Activated CD4-positive, alpha-beta memory T cell treated with anti-CD3 and anti-CD28 coated beads for 36 hours (primary cell): ENCODE measurements at regions not wholly inside any gene's neighbourhood (a gene's known extent, or its start where the extent isn't known, plus 50 kb on each side); places are given as distances from the start of the nearest gene placed in this dataset.

ENCODE experiments used
- CTCF ChIA-PET: fragments of 350-600 bp; sonication (Branson Sonifier 250); formaldehyde crosslinking; loops from one replicate; lab custom pipeline; 2021; ENCODE audit warnings: antibody characterized with exemption, inconsistent platforms; lab: Charles Lee
- POLR2A ChIA-PET: fragments of 350-600 bp; sonication (Branson Sonifier 250); formaldehyde crosslinking; loops from one replicate; lab custom pipeline; 2021; ENCODE audit warnings: antibody characterized with exemption; lab: Charles Lee
- DNase-seq: peaks from one replicate; pipeline ENCODE4 v3.0.0-alpha.2; 2020
- H3K27ac Mint-ChIP-seq: one replicate; pipeline ENCODE4 v1.8.0; 2021; ENCODE audit warnings: mixed read lengths
- H3K27me3 Mint-ChIP-seq: one replicate; pipeline ENCODE4 v1.8.0; 2021; ENCODE audit warnings: mixed read lengths
- H3K36me3 Mint-ChIP-seq: one replicate; pipeline ENCODE4 v1.8.0; 2021; ENCODE audit warnings: mixed read lengths
- H3K4me1 Mint-ChIP-seq: one replicate; pipeline ENCODE4 v1.8.0; 2021; ENCODE audit warnings: low read depth, mixed read lengths
- H3K4me3 Mint-ChIP-seq: one replicate; pipeline ENCODE4 v1.8.0; 2021; ENCODE audit warnings: mild to moderate bottlenecking, mixed read lengths
- H3K9me3 Mint-ChIP-seq: one replicate; pipeline ENCODE4 v1.8.0; 2021; ENCODE audit warnings: mixed read lengths
- intact Hi-C: fragments of 100-400 bp; cut with micrococcal nuclease; formaldehyde crosslinking; loops from one replicate; pipeline ENCODE4 v1.15.1; 2023

- H3K4me3 Mint-ChIP-seq: no peak overlapping the region
- ChIA-PET POLR2A (no interaction called here), CTCF (no interaction called here)
- H3K27me3 Mint-ChIP-seq: no peaks in the 10 kb centered on the region
- no peaks in the 10 kb centered on the region for H3K36me3 Mint-ChIP-seq
- intact Hi-C loops: no loop called here
- no peak for DNase-seq
- H3K27ac Mint-ChIP-seq: no peak overlapping the region
- H3K9me3 Mint-ChIP-seq: peaks cover 2% of the 10 kb centered on the region
- H3K4me1 Mint-ChIP-seq: no peaks in the 10 kb centered on the region
Observed at GRCh38 chr17:69898601-69899000, 176.4 kb upstream of the KCNJ16 start.

- H3K36me3 Mint-ChIP-seq: no peaks in the 10 kb centered on the region
- CTCF ChIA-PET: interaction anchor here (0.6 kb wide), 1 partner anchor 870 kb away, joined by 3 read pairs; no protein-coding TSS in a partner anchor
- peaks cover 2% of the 10 kb centered on the region for H3K9me3 Mint-ChIP-seq
Observed at GRCh38 chr17:69900101-69900500, 174.9 kb upstream of the KCNJ16 start.

GRCh38 chr17:69900829-69901228 is 174.2 kb upstream of the KCNJ16 start:
- ChIA-PET CTCF (no interaction called here), POLR2A (no interaction called here)
- intact Hi-C loops: no loop called here
- Mint-ChIP-seq H3K4me3 (no peak overlapping the region), H3K36me3 (no peaks in the 10 kb centered on the region), H3K27me3 (no peaks in the 10 kb centered on the region), H3K27ac (no peak overlapping the region), H3K9me3 (peaks cover 2% of the 10 kb centered on the region), H3K4me1 (no peaks in the 10 kb centered on the region)
- no peak for DNase-seq

More at GRCh38 chr17:69900101-69900500, 174.9 kb upstream of the KCNJ16 start:
- intact Hi-C loops: no loop called here
- no peaks in the 10 kb centered on the region for H3K4me1 Mint-ChIP-seq
- H3K27me3 Mint-ChIP-seq: no peaks in the 10 kb centered on the region
- DNase-seq: no peak
- no peak overlapping the region for H3K27ac Mint-ChIP-seq
- POLR2A ChIA-PET: no interaction called here
- H3K4me3 Mint-ChIP-seq: no peak overlapping the region

GRCh38 chr17:69906306-69906705 is 168.7 kb upstream of the KCNJ16 start:
- DNase-seq: no peak
- peaks cover 2% of the 10 kb centered on the region for H3K9me3 Mint-ChIP-seq
- intact Hi-C loops: no loop called here

GRCh38 chr17:69907132-69907847 is 167.7 kb upstream of the KCNJ16 start:
- no peak for DNase-seq
- ChIA-PET POLR2A (no interaction called here), CTCF (interaction anchor here (0.7 kb wide), 1 partner anchor 237 kb away, joined by 3 read pairs; no protein-coding TSS in a partner anchor)
- no peaks in the 10 kb centered on the region for H3K27me3 Mint-ChIP-seq
- no peaks in the 10 kb centered on the region for H3K36me3 Mint-ChIP-seq
- H3K4me3 Mint-ChIP-seq: no peak overlapping the region
- H3K9me3 Mint-ChIP-seq: peaks cover 2% of the 10 kb centered on the region
- H3K27ac Mint-ChIP-seq: no peak overlapping the region
- no peaks in the 10 kb centered on the region for H3K4me1 Mint-ChIP-seq
- intact Hi-C loops: no loop called here

More at GRCh38 chr17:69906306-69906705, 168.7 kb upstream of the KCNJ16 start:
- Mint-ChIP-seq H3K27me3 (no peaks in the 10 kb centered on the region), H3K4me1 (no peaks in the 10 kb centered on the region), H3K4me3 (no peak overlapping the region), H3K36me3 (no peaks in the 10 kb centered on the region), H3K27ac (no peak overlapping the region)
- POLR2A ChIA-PET: no interaction called here
- CTCF ChIA-PET: interaction anchor here (0.7 kb wide), 1 partner anchor 238 kb away, joined by 3 read pairs; no protein-coding TSS in a partner anchor

- DNase-seq: no peak
- Mint-ChIP-seq H3K4me1 (no peaks in the 10 kb centered on the region), H3K27me3 (no peaks in the 10 kb centered on the region), H3K9me3 (no peaks in the 10 kb centered on the region), H3K36me3 (no peaks in the 10 kb centered on the region), H3K4me3 (no peak overlapping the region), H3K27ac (no peak overlapping the region)
- ChIA-PET CTCF (no interaction called here), POLR2A (no interaction called here)
- intact Hi-C loops: no loop called here
Observed at GRCh38 chr17:69908626-69909368, 166.2 kb upstream of the KCNJ16 start.

- no peaks in the 10 kb centered on the region for H3K36me3 Mint-ChIP-seq
- H3K4me1 Mint-ChIP-seq: no peaks in the 10 kb centered on the region
- no peak for DNase-seq
- H3K27me3 Mint-ChIP-seq: no peaks in the 10 kb centered on the region
- H3K9me3 Mint-ChIP-seq: no peaks in the 10 kb centered on the region
- POLR2A ChIA-PET: no interaction called here
- no peak overlapping the region for H3K4me3 Mint-ChIP-seq
- CTCF ChIA-PET: no interaction called here
- H3K27ac Mint-ChIP-seq: no peak overlapping the region
- intact Hi-C loops: no loop called here
Observed at GRCh38 chr17:69909389-69909788, 165.6 kb upstream of the KCNJ16 start.

- Mint-ChIP-seq H3K27me3 (no peaks in the 10 kb centered on the region), H3K9me3 (no peaks in the 10 kb centered on the region), H3K27ac (no peak overlapping the region), H3K4me3 (no peak overlapping the region), H3K4me1 (no peaks in the 10 kb centered on the region), H3K36me3 (no peaks in the 10 kb centered on the region)
- POLR2A ChIA-PET: no interaction called here
- DNase-seq: no peak
- CTCF ChIA-PET: no interaction called here
- intact Hi-C loops: no loop called here
Observed at GRCh38 chr17:69912805-69913204, 162.2 kb upstream of the KCNJ16 start.

GRCh38 chr17:69913216-69913615 is 161.8 kb upstream of the KCNJ16 start:
- Mint-ChIP-seq H3K27me3 (no peaks in the 10 kb centered on the region), H3K36me3 (no peaks in the 10 kb centered on the region), H3K4me3 (no peak overlapping the region), H3K9me3 (no peaks in the 10 kb centered on the region), H3K27ac (no peak overlapping the region), H3K4me1 (no peaks in the 10 kb centered on the region)
- intact Hi-C loops: no loop called here
- ChIA-PET CTCF (no interaction called here), POLR2A (no interaction called here)
- DNase-seq: no peak

- no peaks in the 10 kb centered on the region for H3K9me3 Mint-ChIP-seq
- intact Hi-C loops: no loop called here
- H3K27me3 Mint-ChIP-seq: no peaks in the 10 kb centered on the region
- H3K4me3 Mint-ChIP-seq: no peak overlapping the region
- no peaks in the 10 kb centered on the region for H3K4me1 Mint-ChIP-seq
- H3K27ac Mint-ChIP-seq: no peak overlapping the region
- ChIA-PET POLR2A (no interaction called here), CTCF (no interaction called here)
- no peak for DNase-seq
- H3K36me3 Mint-ChIP-seq: no peaks in the 10 kb centered on the region
Observed at GRCh38 chr17:69913616-69914015, 161.4 kb upstream of the KCNJ16 start.

- ChIA-PET CTCF (no interaction called here), POLR2A (no interaction called here)
- H3K36me3 Mint-ChIP-seq: no peaks in the 10 kb centered on the region
- peaks cover 3% of the 10 kb centered on the region for H3K9me3 Mint-ChIP-seq
- no peak overlapping the region for H3K4me3 Mint-ChIP-seq
- H3K27ac Mint-ChIP-seq: no peak overlapping the region
- intact Hi-C loops: no loop called here
- DNase-seq: no peak
- no peaks in the 10 kb centered on the region for H3K4me1 Mint-ChIP-seq
- H3K27me3 Mint-ChIP-seq: no peaks in the 10 kb centered on the region
Observed at GRCh38 chr17:69914520-69914919, 160.5 kb upstream of the KCNJ16 start.

GRCh38 chr17:69916761-69917160 is 158.3 kb upstream of the KCNJ16 start:
- Mint-ChIP-seq H3K27me3 (no peaks in the 10 kb centered on the region), H3K27ac (no peak overlapping the region), H3K4me1 (no peaks in the 10 kb centered on the region), H3K9me3 (peaks cover 7% of the 10 kb centered on the region), H3K4me3 (no peak overlapping the region), H3K36me3 (no peaks in the 10 kb centered on the region)
- intact Hi-C loops: no loop called here
- POLR2A ChIA-PET: no interaction called here
- CTCF ChIA-PET: no interaction called here
- DNase-seq: no peak
